ENCODE measurements at regions not wholly inside any gene's neighbourhood (a gene's known extent, or its start where the extent isn't known, plus 50 kb on each side); places are given as distances from the start of the nearest gene placed in this dataset.

DNA sequence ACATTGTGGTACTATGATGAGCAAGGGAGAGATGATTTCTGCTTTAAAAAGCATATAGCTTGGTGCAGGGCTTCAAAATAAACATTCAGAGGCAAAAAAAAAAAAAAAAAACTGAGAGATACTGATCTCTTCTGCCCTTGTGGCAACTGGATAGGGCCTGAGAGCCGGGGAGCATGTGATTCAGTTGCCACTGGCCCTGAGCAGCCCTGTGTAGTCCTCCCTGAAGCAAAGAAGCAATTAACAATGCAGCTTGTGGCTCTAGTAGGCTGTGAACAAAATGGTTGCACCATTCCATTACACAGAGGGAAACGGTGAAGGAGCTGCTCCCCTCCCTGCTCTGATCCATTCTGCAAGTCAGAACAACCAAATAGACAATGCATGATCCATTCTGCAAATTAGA lies 347.5 kb upstream of the DAB2 start:
- Histone ChIP-seq H3K27ac (ENCODE audit: low read depth, low read length, poor library complexity, severe bottlenecking) (no peak overlapping the region), H3K36me3 (ENCODE audit: insufficient read depth, low read length, poor library complexity, severe bottlenecking) (no peaks in the 10 kb centered on the region), H3K4me3 (ENCODE audit: low read depth, low read length, poor library complexity, severe bottlenecking) (no peak overlapping the region), H3K9me3 (ENCODE audit: low read depth, low read length, poor library complexity, severe bottlenecking) (no peaks in the 10 kb centered on the region), H3K27me3 (replicated peaks; ENCODE audit: insufficient read depth, low read depth, low read length, poor library complexity) (no peaks in the 10 kb centered on the region), H3K4me1 (ENCODE audit: insufficient read depth, low read length, poor library complexity, severe bottlenecking) (no peaks in the 10 kb centered on the region)
- CTCF ChIA-PET = no interaction called here
- TF ChIP-seq, protein P1, sequence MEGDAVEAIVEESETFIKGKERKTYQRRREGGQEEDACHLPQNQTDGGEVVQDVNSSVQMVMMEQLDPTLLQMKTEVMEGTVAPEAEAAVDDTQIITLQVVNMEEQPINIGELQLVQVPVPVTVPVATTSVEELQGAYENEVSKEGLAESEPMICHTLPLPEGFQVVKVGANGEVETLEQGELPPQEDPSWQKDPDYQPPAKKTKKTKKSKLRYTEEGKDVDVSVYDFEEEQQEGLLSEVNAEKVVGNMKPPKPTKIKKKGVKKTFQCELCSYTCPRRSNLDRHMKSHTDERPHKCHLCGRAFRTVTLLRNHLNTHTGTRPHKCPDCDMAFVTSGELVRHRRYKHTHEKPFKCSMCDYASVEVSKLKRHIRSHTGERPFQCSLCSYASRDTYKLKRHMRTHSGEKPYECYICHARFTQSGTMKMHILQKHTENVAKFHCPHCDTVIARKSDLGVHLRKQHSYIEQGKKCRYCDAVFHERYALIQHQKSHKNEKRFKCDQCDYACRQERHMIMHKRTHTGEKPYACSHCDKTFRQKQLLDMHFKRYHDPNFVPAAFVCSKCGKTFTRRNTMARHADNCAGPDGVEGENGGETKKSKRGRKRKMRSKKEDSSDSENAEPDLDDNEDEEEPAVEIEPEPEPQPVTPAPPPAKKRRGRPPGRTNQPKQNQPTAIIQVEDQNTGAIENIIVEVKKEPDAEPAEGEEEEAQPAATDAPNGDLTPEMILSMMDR (conservative IDR thresholded peaks at IDR 0.05; ENCODE audit: low read depth, low read length) = no peak
- TF ChIP-seq EZH2 (IDR thresholded peaks at IDR 0.05; ENCODE audit: borderline replicate concordance, low read depth, low read length, poor library complexity, severe bottlenecking) = no peak
- POLR2A ChIA-PET (ENCODE audit: low non-redundant PET) = no interaction called here
- DNase-seq (ENCODE audit: low spot score) = no peak
- intact Hi-C loops (cut with micrococcal nuclease; ENCODE audit: unreplicated experiment) = no loop called here
- BruUV-seq (replicated peaks) = no TSS peak

DNA sequence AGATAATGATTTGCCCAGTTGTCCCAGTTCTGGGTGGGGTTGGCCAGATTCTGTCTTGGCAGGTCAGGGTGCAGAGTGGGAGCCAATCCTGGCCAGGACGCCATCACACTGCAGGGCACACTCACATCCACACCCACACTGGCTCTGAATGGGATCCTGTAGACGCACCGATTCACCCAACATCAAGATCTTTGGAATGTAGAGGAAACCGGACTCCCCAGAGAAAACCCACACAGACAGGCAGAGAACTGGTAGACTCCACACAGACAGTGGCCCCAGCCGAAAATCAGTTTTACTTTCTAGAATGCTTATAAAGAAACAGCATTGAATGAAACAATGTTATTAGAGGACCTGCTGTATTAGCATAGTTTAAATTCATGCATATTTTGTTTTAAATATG lies 343.1 kb upstream of the DAB2 start:
- Histone ChIP-seq H3K27ac (ENCODE audit: low read depth, low read length, poor library complexity, severe bottlenecking) (no peak overlapping the region), H3K4me3 (ENCODE audit: low read depth, low read length, poor library complexity, severe bottlenecking) (no peak overlapping the region), H3K4me1 (ENCODE audit: insufficient read depth, low read length, poor library complexity, severe bottlenecking) (no peaks in the 10 kb centered on the region), H3K9me3 (ENCODE audit: low read depth, low read length, poor library complexity, severe bottlenecking) (no peaks in the 10 kb centered on the region), H3K36me3 (ENCODE audit: insufficient read depth, low read length, poor library complexity, severe bottlenecking) (no peaks in the 10 kb centered on the region), H3K27me3 (replicated peaks; ENCODE audit: insufficient read depth, low read depth, low read length, poor library complexity) (no peaks in the 10 kb centered on the region)
- TF ChIP-seq, protein P1 (conservative IDR thresholded peaks at IDR 0.05; ENCODE audit: low read depth, low read length) = no peak
- TF ChIP-seq EZH2 (IDR thresholded peaks at IDR 0.05; ENCODE audit: borderline replicate concordance, low read depth, low read length, poor library complexity, severe bottlenecking) = no peak
- no peak for DNase-seq (ENCODE audit: low spot score)
- intact Hi-C loops (cut with micrococcal nuclease; ENCODE audit: unreplicated experiment) = no loop called here
- ChIA-PET CTCF (no interaction called here), POLR2A (ENCODE audit: low non-redundant PET) (no interaction called here)
- no TSS peak for BruUV-seq (replicated peaks)

- POLR2A ChIA-PET (ENCODE audit: low non-redundant PET) = no interaction called here
These were observed 340.6 kb upstream of the DAB2 start for GRCh38 chr5:39765366-39765765.

More at GRCh38 chr5:39765366-39765765, 340.6 kb upstream of the DAB2 start:
- no peaks in the 10 kb centered on the region for H3K4me1 ChIP-seq (ENCODE audit: insufficient read depth, low read length, poor library complexity, severe bottlenecking)
- intact Hi-C loops (cut with micrococcal nuclease; ENCODE audit: unreplicated experiment) = no loop called here
- BruUV-seq (replicated peaks) = no TSS peak
- no peak overlapping the region for H3K27ac ChIP-seq (ENCODE audit: low read depth, low read length, poor library complexity, severe bottlenecking)
- TF ChIP-seq, protein P1 (conservative IDR thresholded peaks at IDR 0.05; ENCODE audit: low read depth, low read length) = no peak
- TF ChIP-seq EZH2 (IDR thresholded peaks at IDR 0.05; ENCODE audit: borderline replicate concordance, low read depth, low read length, poor library complexity, severe bottlenecking) = no peak
- no peak for DNase-seq (ENCODE audit: low spot score)
- H3K9me3 ChIP-seq (ENCODE audit: low read depth, low read length, poor library complexity, severe bottlenecking) = no peaks in the 10 kb centered on the region
- no peak overlapping the region for H3K4me3 ChIP-seq (ENCODE audit: low read depth, low read length, poor library complexity, severe bottlenecking)
- H3K27me3 ChIP-seq (replicated peaks; ENCODE audit: insufficient read depth, low read depth, low read length, poor library complexity) = no peaks in the 10 kb centered on the region
- CTCF ChIA-PET = no interaction called here
- no peaks in the 10 kb centered on the region for H3K36me3 ChIP-seq (ENCODE audit: insufficient read depth, low read length, poor library complexity, severe bottlenecking)

All from A673 (cell line).